ENCODE measurements at regions not wholly inside any gene's neighbourhood (a gene's known extent, or its start where the extent isn't known, plus 50 kb on each side); places are given as distances from the start of the nearest gene placed in this dataset.
"Not testable (repeated sequence)": the region's sequence is repeated elsewhere in the genome, so short reads cannot be mapped to it uniquely, and the experiment has no call there.

DNA sequence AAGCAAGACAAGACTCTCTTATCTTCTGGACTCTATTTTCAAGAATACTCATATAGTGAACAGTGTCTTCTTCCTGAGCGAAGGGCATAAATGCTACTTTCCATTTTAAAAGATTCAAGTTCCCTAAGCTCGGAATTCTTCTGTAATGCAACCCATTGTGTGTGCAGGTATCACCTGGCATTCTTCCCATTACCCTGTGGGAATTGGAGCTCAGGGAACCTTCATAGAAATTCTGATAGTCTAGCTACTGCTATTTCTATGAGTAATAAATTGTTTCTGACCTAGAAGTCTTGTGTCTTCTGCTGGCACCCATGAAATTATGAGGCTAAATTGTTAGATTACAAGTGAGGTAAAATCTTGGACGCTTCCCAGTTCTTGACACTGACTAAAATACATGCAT, 324.1 kb upstream of the DIPK2B start:
- DNase-seq: no peak

DNA sequence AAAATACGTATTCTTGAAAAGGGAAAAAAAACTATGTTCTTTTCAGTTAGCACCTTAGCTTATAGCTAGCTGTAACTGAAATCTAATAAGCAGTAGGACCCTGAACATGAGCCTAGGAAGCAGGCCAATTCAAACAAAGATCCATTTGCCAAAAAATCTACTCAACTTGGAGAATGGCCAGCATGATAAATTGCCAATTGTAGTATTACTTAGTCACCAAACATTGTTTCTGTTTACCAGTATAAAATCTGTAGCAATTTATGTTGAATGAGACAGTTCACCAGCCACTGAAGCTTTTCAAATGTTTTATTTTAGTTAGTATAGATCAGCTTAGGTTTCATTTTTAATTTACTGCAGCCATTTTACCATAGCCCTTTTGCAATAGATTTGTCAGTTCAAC, 323.6 kb upstream of the DIPK2B start:
- DNase-seq: no peak

DNA sequence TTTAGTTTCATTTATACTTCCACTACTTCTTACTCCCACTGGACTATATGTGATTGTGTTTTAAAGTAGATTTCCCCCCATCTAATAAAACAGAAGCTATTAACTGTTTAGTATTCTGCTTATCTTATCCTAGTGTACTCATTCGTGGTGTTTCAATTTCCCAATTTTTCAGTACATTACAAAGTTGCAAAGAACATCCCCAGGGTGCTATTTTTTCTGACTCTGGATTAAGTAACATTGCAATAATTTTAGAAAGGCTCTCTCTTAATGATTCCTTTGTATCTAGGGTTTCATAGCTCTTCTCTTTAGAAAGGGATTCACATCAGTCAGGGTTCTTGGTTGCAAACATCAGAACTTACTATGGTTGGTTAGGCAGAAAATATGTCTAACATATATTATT, 317.9 kb upstream of the DIPK2B start:
- no peak for DNase-seq

DNA sequence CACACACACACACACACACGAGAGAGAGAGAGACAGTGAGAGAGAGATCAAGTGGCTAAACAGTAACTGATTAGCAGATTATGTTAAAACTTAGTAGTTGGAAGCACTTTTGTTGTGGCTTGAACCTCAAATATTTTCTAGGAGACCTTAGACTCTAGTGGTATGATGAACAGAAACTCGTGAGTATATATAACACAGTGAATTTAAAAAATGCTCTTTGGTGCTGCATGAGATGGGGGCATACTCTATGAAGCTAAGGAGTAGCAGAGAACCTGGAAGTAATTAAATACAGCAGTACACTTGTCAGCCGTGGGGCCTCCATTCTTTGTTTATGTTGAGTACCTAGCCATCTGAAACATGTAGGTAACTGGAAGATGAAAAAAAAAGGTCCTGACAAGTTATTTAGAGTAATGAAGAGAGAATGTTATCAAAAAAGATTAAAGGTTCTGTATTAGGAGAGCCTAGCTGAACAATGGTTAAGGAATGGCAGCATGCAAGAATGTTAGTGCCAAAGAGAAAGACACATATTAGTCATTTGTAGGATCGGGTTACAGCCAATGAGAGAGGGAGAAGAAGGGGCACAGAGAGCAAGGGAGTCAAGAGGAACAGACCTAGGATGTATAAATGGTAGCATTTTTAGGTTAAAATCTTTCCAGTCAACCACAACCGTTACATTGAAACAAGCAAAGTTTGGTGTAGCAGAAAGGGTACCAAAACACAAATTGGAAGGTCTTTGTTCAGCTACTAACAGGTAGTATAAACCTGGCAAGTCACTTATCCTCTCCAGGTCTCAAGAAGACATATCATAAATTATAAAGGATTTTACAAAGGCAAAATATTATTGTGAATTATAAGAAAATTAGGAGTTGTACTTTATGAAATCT, 316.7 kb upstream of the DIPK2B start:
- DNase-seq: no peak

DNA sequence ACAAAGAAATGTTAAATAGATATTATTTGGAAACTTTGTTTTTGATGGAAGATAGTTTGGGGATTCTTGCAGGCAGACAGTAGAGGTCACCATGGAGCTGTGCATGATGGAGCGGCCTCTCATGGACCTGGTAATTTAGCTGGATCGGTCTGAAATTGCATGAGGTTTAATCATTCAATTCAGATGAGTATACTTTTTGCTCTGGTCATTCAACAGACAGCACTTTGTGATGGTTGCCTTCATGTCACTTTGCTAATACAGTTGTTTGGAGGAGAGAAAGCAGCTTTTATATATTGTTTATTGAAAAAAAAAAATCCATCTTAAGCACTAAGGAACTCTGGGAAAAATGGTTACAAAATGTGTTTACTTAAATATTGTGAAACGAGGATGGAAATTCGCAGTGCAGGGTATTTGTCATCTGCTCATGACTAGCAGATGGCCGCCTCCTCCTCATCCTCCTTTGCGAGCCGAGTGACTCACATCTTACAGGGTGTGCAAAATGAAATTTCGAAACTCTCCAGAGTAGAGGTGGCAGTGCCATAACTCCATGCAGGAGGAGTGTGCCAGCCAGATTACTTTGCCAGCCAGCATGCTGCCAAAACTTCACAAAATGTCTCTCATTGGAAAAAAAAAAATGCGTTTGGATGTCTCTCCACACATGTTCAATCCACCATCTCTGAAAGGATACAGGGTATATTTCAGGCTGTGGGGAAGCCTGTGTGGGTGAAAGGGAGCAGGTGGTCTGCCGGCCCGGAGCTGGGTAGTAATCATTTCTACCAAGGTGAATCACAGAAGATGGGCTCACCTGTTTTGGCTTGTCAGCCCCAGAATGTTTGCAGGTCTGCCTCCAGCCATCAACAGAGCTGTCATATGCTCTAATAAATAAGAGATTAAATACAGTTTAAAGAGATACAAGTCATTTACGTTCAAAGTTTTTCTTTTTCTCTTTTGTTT, 314.9 kb upstream of the DIPK2B start:
- peak; percentile 46 for DNase-seq

DNA sequence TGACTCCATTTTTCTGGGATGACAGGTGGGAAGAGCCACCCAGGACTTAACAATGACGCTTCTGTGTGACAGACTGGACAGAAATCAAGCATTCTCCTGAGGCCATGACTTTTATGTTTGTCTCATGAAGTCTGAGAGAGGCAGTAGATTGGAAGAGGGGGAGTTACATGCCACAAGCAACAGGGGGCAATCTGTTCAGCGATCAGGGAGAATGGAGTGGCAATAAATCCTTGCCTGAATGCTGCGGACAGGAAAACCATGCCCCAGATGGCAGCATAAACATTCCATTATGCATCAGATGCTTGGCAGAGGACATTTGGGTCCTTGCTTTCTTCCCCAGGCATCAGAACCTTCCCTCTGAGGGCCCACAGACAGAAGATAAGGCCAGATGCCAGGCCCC, 312.4 kb upstream of the DIPK2B start:
- peak; percentile 30 for DNase-seq

DNA sequence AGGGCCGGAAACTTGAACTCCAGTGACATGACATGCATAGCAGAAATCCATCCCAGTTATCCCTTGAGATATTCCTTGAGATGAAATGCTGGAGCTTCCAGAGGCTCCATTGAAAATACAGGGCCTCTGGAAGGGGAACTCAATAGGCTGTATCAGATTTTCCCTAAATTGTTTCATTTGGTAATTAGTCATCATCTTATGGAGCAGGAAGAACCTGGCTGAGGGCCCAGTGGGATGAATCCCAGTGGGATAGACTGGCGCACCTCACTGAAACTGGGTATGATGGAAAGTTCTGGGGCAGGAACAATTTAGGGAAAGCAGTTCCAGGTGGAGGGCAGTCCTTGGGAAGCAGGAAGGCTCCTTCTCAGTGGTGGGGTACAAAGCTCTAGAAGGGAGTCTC, 307.8 kb upstream of the DIPK2B start:
- no peak for DNase-seq

DNA sequence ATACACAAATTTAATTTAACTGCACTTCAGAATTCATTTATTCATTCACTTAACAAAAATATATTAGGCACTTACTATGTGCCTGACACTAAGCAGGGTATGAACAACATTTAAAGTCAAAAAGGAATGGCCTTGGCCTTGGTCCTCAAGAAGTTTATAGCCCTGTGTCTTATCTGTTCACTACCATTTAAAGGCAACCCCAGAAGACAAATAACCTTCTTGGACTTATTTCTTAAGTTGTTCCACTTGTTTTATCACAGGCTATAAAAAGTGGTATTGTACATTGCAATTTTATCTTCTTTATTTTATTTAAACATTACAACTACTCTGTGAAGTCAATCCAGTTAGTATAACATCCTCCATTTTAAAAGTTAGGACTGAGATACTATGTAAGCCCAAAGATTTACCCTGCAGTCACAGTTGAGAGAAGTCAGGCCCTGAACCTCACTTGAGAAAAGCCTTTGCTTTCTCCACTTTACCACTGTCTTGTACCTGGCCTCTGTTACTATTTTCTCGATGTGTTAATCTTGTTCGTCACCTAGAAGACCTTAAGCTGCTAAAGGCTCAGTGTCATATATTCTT, 305.6 kb upstream of the DIPK2B start:
- DNase-seq: no peak

DNA sequence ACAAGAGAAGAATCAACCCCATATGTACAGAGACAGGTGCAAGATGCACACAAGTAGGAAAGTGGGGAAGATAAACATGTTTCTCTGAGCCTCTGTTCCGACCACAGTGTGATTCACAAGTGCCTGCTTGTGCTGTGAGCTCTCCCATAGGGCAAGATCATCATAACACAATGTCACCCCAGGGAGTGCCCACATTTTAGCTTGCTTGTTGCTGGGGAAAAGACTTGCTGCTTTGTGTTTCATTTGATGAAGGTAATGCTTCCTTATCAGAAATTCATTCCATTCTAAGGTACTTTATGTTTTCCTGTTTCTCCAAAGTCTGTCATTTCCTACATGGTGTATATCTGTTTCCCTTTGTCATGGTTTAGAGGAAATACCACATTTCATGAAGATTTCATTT, 304.5 kb upstream of the DIPK2B start:
- no peak for DNase-seq

DNA sequence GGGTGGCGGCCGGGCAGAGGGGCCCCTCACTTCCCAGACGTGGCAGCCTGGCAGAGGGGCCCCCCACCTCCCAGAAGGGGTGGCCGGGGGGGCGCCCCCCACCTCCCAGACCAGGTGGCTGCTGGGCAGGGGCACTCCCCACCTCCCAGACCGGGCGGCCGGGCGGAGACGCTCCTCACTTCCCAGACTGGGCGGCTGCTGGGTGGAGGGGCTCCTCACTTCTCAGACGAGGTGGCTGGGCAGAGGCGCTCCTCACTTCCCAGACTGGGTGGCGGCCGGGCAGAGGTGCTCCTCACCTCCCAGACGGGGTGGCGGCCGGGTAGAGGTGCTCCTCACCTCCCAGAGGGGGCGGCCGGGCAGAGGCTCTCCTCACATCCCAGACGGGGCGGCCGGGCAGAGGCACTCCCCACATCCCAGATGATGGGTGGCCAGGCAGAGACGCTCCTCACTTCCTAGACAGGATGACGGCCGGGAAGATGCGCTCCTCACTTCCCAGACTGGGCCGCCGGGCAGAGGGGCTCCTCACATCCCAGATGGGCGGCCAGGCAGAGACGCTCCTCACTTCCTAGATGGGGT, 303.2 kb upstream of the DIPK2B start:
- DNase-seq: not testable (repeated sequence)

DNA sequence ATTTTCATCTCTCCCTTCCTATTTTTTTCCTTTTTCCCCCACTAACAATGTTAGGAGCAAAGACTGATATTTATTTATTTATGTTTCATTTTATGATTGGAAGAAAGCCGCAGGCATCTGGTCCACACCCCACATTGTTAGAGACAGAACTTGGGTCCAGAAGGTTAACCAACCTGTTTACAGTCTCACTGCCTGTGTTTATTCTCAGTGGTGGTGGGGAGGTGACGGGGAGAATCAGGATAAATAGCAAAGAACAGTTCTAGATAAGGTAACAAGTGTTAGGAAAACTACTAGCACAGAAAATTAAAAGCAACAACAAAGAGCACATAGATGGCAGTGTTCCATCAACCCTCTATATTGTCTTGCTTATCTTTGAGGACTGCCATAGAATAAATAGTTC, 301.7 kb upstream of the DIPK2B start:
- DNase-seq: no peak

DNA sequence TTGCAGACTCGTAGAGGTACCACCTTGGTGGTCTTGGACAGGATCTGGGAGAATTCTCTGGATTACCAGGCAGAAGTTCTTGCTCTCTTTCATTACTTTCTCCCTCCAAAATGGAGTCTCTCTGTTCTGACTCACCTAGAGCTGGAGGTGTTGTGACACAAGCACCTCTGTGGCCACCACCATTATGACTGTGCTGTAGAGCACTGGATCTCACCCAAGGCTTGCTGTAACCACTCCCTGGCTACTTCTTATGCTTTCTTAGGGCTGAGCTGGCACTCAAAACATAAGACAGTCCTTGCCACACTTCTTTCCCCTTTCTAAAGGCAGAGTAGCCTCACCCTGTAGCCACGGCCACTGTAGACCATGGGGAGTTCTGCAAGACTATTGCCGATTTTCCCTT, 296.6 kb upstream of the DIPK2B start:
- no peak for DNase-seq

DNA sequence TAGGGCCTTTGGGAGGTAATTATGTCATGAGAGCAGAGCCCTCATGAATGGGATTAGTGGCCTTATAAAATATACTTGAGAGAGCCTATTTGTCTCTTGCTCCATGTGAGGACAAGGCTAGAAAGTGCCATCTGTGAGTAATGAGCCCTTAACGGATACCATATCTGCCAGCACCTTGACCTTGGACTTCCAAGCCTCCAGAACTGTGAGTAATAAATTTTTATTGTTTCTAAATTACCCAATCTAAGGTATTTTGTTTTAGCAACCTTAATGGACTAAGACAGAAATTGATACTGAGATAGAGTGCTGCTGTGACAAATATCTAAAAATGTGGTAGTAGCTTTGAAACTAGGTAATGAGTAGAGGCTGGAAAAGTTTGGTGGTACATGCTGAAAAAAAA, 285.0 kb upstream of the DIPK2B start:
- DNase-seq: peak; percentile 4

DNA sequence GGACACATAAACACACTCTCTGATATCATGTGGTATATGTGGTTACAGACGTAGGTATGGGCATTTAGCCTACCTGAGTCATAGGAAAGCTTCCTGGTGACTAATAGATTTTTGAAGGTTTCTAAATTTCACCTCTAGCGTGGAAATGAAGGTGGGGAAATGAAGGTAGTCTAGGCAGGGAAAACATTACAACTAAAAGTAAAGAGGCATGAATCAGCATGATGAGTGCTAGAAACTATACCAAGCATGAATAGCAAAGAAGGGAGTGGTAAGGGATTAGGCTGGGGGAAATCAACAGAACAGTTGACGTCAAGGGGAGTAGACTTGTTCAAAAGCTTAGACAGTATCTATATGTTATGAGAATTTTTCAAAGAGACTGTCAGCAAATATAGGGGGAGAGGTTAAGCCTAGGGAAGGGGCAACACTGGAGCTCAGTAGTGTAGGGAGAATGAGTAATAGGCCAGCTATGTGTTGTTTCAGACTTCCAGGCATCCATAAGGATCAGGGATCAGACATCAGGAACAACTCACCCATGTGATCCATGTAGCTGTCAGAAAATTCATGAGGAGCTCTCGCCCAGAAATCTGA, 279.3 kb upstream of the DIPK2B start:
- DNase-seq: no peak

DNA sequence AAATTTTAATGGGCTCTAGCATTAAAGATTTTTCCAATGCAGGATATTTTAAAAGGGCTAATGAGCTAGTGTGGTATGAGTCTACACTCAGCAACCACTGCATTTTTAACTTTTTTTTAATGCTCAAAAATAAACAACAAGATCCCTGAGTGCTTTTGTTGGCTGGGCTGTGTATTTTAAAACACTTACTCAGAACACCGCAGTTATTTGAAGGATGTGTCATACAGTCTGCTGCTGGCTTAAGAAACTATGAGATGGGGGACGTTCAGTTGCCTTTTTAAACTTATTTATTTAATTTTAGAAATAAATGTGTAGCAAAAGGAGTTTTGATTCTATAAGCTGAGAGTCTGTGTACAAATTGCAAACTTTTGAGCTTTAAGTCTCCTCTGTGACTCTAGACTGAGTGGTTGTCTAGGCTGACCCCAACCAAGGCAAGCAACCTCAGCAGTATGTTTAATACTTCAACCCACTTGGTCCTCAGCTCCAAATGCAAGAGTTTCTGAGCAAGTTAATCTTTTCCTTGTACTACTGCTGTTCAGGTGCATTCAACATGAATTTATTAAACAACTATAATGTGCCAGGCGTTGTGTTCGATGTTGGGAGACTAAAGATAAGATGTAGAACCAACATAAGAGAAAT, 278.6 kb upstream of the DIPK2B start:
- no peak for DNase-seq

DNA sequence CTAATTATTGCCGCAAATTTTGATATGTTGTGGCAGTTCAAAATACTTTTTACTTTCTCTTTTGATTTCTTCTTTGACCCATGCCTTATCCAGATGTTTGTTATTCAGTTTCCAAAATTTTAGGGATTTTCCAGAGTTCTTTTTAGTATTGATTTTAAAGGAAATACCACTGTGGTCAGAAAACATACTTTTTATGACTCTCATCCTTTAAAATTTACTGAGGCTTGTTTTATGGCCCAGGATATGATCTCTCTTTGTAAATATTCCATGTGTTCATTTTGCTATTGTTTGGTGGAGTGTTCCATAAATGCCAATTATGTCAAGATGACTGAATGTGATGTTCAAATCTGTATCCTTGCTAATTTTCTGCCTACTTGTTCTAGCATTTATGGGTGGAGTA, 272.3 kb upstream of the DIPK2B start:
- DNase-seq: no peak

DNA sequence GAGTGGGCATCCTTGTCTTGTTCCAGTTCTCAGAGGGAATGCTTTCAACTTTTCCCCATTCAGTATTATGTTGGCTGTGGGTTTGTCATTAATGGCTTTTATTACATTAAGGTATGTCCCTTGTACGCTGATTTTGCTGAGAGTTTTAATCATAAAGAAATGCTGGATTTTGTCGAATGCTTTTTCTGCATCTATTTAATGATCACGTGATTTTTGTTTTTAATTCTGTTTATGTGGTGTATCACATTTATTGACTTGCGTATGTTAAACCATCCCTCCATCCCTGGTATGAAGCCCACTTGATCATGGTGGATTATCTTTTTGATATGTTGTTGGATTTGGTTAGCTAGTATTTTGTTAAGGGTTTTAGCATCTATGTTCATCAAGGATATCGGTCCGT, 266.9 kb upstream of the DIPK2B start:
- DNase-seq: not testable (repeated sequence)

DNA sequence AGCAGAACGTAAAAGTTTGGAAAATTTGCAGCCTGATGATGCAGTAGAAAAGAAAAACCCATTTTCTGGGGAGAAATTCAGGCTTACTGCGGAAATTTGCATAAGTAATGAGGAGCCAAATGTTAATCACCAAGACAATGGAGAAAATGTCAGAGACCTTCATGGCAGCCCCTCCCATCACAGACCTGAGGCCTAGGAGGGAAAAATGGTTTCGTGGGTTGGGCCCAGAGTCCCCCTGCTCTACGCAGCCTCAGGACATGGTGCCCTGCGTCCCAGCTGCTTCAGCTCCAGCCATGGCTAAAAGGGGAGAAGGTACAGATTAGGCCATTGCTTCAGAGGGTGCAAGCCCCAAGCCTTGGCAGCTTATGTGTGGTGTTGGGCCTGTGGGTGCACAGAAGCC, 255.1 kb upstream of the DIPK2B start:
- DNase-seq: not testable (repeated sequence)

DNA sequence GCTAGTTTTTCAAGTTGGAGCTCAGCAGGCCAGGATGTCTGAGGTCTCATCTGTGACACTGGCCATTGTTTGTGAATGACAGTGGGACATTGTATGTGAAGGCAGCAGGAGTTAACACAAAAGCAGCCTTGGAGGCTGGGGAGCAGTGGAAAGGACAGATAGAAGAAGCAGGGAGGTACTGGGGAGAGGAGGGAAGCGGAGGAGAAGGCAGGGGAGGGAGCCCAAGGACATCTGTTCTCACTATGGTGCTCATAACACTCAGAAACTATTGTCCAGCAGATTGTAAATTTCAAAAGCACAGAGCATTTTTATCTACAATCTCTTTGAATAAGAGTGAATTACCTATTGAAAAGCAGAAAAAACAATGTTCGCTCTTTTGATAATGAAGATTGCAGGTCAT, 253.6 kb upstream of the DIPK2B start:
- DNase-seq: no peak

DNA sequence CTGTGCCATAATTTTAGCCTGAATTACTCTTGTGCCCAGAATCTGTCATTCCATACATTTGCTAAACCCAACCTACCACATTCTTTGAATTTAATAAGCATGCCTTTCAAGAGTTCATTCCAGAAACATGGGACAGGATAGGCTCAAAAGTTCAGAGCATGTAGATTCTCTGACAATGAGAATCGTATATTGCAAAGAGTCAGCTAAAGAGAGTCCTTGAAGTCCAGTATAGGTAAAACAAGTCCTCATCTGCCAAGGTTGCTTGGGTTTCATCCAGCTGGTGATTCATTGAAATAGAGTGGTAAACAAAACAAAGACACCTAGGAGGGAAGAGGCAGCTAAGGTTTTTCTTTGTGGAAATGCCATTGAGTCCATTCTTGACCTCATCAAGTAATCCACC, 249.3 kb upstream of the DIPK2B start:
- no peak for DNase-seq

DNA sequence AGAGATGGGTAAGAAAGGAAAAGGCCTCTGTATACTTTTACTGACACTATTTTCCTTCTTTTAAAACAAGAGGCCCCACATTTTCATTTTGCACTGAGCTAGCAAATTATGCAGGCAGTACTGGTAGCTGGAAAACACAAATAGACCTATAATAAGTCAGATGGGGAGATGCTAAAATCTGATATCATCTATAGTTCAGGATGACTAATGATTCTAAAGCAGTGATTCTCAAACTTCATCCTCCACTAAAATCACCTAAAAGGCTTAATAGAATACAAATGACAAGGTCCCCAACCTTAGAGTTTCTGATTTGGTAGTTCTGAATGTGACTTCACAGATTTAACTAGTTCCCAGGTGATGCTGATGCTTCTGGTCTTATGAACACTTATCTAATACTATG, 247.3 kb upstream of the DIPK2B start:
- no peak for DNase-seq

DNA sequence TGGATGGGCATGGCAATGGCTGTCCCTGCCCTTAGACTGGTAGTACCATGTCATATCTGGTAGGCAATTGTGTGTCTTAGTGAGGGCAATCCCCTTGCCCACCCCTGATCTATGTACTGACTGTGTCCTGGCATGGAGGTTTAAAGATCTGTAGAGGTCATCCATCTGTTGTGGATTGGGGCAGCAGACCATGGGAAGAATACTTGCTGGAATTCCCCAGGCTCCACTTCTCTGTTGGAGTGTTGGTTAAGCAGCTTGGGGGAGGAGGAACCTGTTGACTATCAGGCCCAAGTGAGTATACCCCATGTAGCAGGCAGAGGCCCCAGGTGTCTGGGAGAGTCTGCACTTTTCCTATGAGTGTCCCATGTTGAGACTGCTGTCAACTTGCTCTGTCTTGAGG, 246.7 kb upstream of the DIPK2B start:
- no peak for DNase-seq

Measured in NCI-H82 (cell line).